NT2/D1 (cell line): ENCODE measurements at regions not wholly inside any gene's neighbourhood (a gene's known extent, or its start where the extent isn't known, plus 50 kb on each side); places are given as distances from the start of the nearest gene placed in this dataset.

ENCODE experiments used
- SUZ12 ChIP-seq: IDR thresholded peaks from 2 replicates; pipeline ENCODE4 v1.6.1; 2011; ENCODE audit not compliant: insufficient read length, insufficient read depth; ENCODE audit errors: extremely low read depth
- YY1 ChIP-seq: IDR thresholded peaks from 2 replicates; pipeline ENCODE4 v1.6.1; 2011; ENCODE audit not compliant: insufficient read length, insufficient read depth
- ZNF274 ChIP-seq: IDR thresholded peaks from 2 replicates; pipeline ENCODE4 v1.6.1; 2011; ENCODE audit warnings: mild to moderate bottlenecking, low read depth, low read length

DNA sequence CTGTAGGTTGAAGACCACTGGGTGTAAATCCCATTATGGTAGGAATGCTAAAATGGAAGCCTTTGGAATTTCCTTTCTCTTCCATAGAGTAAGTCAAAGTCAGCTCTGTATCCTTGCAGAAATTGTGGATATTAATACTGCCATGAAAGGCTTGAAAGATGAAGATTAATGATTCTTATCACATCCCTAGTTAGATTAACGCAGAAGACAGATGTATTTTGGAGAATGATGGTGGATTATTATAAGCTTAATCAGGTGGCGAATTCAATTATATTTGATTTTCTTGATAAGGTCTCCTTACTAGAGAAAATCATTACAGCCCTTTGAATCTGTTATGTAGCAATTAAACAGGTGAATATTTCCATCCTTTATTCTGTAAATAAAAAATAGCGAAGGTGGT is 270.1 kb downstream of the PHF14 start:
- TF ChIP-seq SUZ12 (no peak), ZNF274 (no peak), YY1 (no peak)
